Glutamatergic neuron (in vitro differentiated cells): ENCODE measurements at regions not wholly inside any gene's neighbourhood (a gene's known extent, or its start where the extent isn't known, plus 50 kb on each side); places are given as distances from the start of the nearest gene placed in this dataset.

Experiments used
- DNase-seq: peaks from one replicate; pipeline ENCODE4 v3.0.0; 2022
- H3K27ac Mint-ChIP-seq: one replicate; pipeline ENCODE4 v1.8.0; 2020; ENCODE audit warnings: mild to moderate bottlenecking, mixed read lengths, inconsistent platforms; ENCODE audit not compliant: unreplicated experiment
- H3K27me3 Mint-ChIP-seq: one replicate; pipeline ENCODE4 v1.8.0; 2020; ENCODE audit warnings: mild to moderate bottlenecking, moderate library complexity, mixed read lengths, inconsistent platforms; ENCODE audit not compliant: unreplicated experiment
- H3K36me3 Mint-ChIP-seq: one replicate; pipeline ENCODE4 v1.8.0; 2020; ENCODE audit warnings: mild to moderate bottlenecking, mixed read lengths, inconsistent platforms; ENCODE audit not compliant: unreplicated experiment
- H3K4me1 Mint-ChIP-seq: one replicate; pipeline ENCODE4 v1.8.0; 2020; ENCODE audit warnings: mild to moderate bottlenecking, low read depth, mixed read lengths, inconsistent platforms; ENCODE audit not compliant: unreplicated experiment
- H3K4me3 Mint-ChIP-seq: one replicate; pipeline ENCODE4 v1.8.0; 2020; ENCODE audit warnings: mild to moderate bottlenecking, mixed read lengths, inconsistent platforms; ENCODE audit not compliant: unreplicated experiment
- H3K9me3 Mint-ChIP-seq: one replicate; pipeline ENCODE4 v1.8.0; 2020; ENCODE audit warnings: mild to moderate bottlenecking, moderate library complexity, mixed read lengths, inconsistent platforms; ENCODE audit not compliant: unreplicated experiment
- CTCF ChIP-seq: fragments of 200-600 bp; sonication (generic); IDR thresholded peaks from one replicate; pipeline ENCODE4 v1.5.0; 2021; ENCODE audit not compliant: partially characterized antibody, unreplicated experiment

GRCh38 chr6:12570461-12571030 lies 146.0 kb upstream of the PHACTR1 start:
- no peak for TF ChIP-seq CTCF
- H3K27me3 Mint-ChIP-seq: no peaks in the 10 kb centered on the region
- no peak for DNase-seq
- no peaks in the 10 kb centered on the region for H3K9me3 Mint-ChIP-seq
- no peak overlapping the region for H3K27ac Mint-ChIP-seq
- H3K4me3 Mint-ChIP-seq: no peak overlapping the region
- H3K36me3 Mint-ChIP-seq: no peaks in the 10 kb centered on the region
- peaks cover 13% of the 10 kb centered on the region for H3K4me1 Mint-ChIP-seq

GRCh38 chr6:12572896-12573827 lies 143.4 kb upstream of the PHACTR1 start:
- Mint-ChIP-seq H3K27ac (no peak overlapping the region), H3K9me3 (no peaks in the 10 kb centered on the region), H3K36me3 (no peaks in the 10 kb centered on the region)

GRCh38 chr6:12575961-12576360 lies 140.6 kb upstream of the PHACTR1 start:
- H3K36me3 Mint-ChIP-seq: no peaks in the 10 kb centered on the region
- H3K4me1 Mint-ChIP-seq: peaks cover 13% of the 10 kb centered on the region
- no peaks in the 10 kb centered on the region for H3K27me3 Mint-ChIP-seq
- DNase-seq: no peak
- no peak for TF ChIP-seq CTCF
- H3K9me3 Mint-ChIP-seq: no peaks in the 10 kb centered on the region
- H3K27ac Mint-ChIP-seq: no peak overlapping the region
- no peak overlapping the region for H3K4me3 Mint-ChIP-seq

More at GRCh38 chr6:12572896-12573827, 143.4 kb upstream of the PHACTR1 start:
- no peak for TF ChIP-seq CTCF
- Mint-ChIP-seq H3K4me3 (no peak overlapping the region), H3K4me1 (peaks cover 13% of the 10 kb centered on the region), H3K27me3 (no peaks in the 10 kb centered on the region)
- no peak for DNase-seq

- H3K4me1 Mint-ChIP-seq: peaks cover 13% of the 10 kb centered on the region
- no peaks in the 10 kb centered on the region for H3K27me3 Mint-ChIP-seq
- no peak for DNase-seq
- no peaks in the 10 kb centered on the region for H3K36me3 Mint-ChIP-seq
- no peaks in the 10 kb centered on the region for H3K9me3 Mint-ChIP-seq
- H3K27ac Mint-ChIP-seq: no peak overlapping the region
- TF ChIP-seq CTCF: no peak
- H3K4me3 Mint-ChIP-seq: no peak overlapping the region
These were observed 140.2 kb upstream of the PHACTR1 start for GRCh38 chr6:12576389-12576788.
